Heart left ventricle (tissue), 16 donors: ENCODE measurements at regions not wholly inside any gene's neighbourhood (a gene's known extent, or its start where the extent isn't known, plus 50 kb on each side); places are given as distances from the start of the nearest gene placed in this dataset.
A peak's percentile ranks its signal among the peaks of the same experiment; 100 is the strongest.
"Not testable (repeated sequence)": the region's sequence is repeated elsewhere in the genome, so short reads cannot be mapped to it uniquely, and the experiment has no call there.

Source experiments
- ATAC-seq, 4 donors: fragments of 200-7000 bp; cut with Tn5 transposase; one replicate each; pipeline ENCODE4 v1.9.1; 2020 to 2022; ENCODE audit warnings: moderate library complexity in 4 of 4, mild to moderate bottlenecking in 3 of 4, moderate number of reproducible peaks in 1 of 4
- DNase-seq, 5 donors: peaks; one replicate each; pipeline ENCODE4 v3.0.0-alpha.2; 2020
- H3K27ac ChIP-seq, 12 donors: fragments of 200-600 bp; sonication (generic) in 4 of 12; one replicate each; pipeline versions ENCODE4 v1.5.0 to v1.8.0; 2016 to 2022; ENCODE audit warnings: mild to moderate bottlenecking in 2 of 12
- H3K27me3 ChIP-seq, 9 donors: fragments of 200-600 bp; sonication (generic) in 2 of 9; one replicate each; pipeline versions ENCODE4 v1.5.1 to v1.8.0; 2016 to 2022; ENCODE audit warnings: mild to moderate bottlenecking in 3 of 9
- H3K36me3 ChIP-seq, 9 donors: fragments of 200-600 bp; sonication (generic) in 2 of 9; one replicate each; pipeline versions ENCODE4 v1.5.0 to v1.8.0; 2018 to 2022; ENCODE audit warnings: mild to moderate bottlenecking in 2 of 9
- H3K4me1 ChIP-seq, 12 donors: fragments of 200-600 bp; sonication (generic) in 4 of 12; one replicate each; pipeline versions ENCODE4 v1.5.0 to v1.8.0; 2016 to 2022; ENCODE audit warnings: mild to moderate bottlenecking in 3 of 12
- H3K4me3 ChIP-seq, 12 donors: fragments of 200-600 bp; sonication (generic) in 4 of 12; one replicate each; pipeline versions ENCODE4 v1.5.0 to v1.8.0; 2017 to 2022; ENCODE audit warnings: mild to moderate bottlenecking in 9 of 12, moderate library complexity in 4 of 12
- H3K9me3 ChIP-seq, 12 donors: fragments of 200-600 bp; sonication (generic) in 4 of 12; one replicate each; pipeline versions ENCODE4 v1.5.0 to v1.8.0; 2016 to 2022; ENCODE audit warnings: mild to moderate bottlenecking in 1 of 12
- WGBS, 4 donors: extraction: QIAGEN DNeasy Blood & Tissue Kit in 2 of 4; methylation state at CpG; one replicate each; pipeline versions ENCODE4 v1.1.5 to v1.1.7; 2013 to 2018; 5-methylcytosine and 5-hydroxymethylcytosine counted together
- intact Hi-C, 10 donors: fragments of 100-400 bp; cut with DNase I; formaldehyde crosslinking; loops; one replicate each; pipeline versions ENCODE4 v1.11.1 to v1.14.2; 2022
- donor health status: ischemic (EF 13 %, LVEDD 7.1; RV severe dilation, severe dysfunction).
- donor health status: healthy with polysubstance abuse.
- donor health status: DM: no; HTN: yes; CAD: no.
- donor health status: DM: no; HTN: no; CAD: no.
- donor health status: ischemic (EF 25% LVEDD 6.9; RV normal size, moderate dysfunction).
- donor health status: ischemic (EF 25% LVEDD 5.7; RV mildly dilated, moderate dysfunction).
- donor health status: healthy.
- donor health status: DM: yes; HTN: yes; CAD: no.
- donor health status: ischemic (EF 35%, LVEDD 5.7; RV mildly dilated, moderate dysfunction).
- donor health status: nonischemic (EF 11% LVEDD 7.7; RV severe dilation, severe dysfunction).
- donor health status: DM: yes; HTN: yes; CAD: no.
- donor health status: PGD.
- donor health status: ischemic (EF 29% LVEDD 5.4; RV normal size, mild dysfunction).
- donor health status: nonischemic (EF 23%, LVEDD 6.1; RV moderate dilation, normal function).

GRCh38 chr21:9822093-9822820 is 699.1 kb upstream of the TPTE start:
- DNase-seq, H3K4me3 ChIP-seq, H3K4me1 ChIP-seq, H3K9me3 ChIP-seq, intact Hi-C loops, H3K27ac ChIP-seq, ATAC-seq, H3K36me3 ChIP-seq, H3K27me3 ChIP-seq: not testable (repeated sequence)
- 76 to 83% (median 80%) methylated on average over 6 to 49 of the region's 49 CpGs for WGBS, 4 donors

- WGBS, 4 donors = 79 to 88% (median 82%) methylated on average over 37 to 49 of the region's 65 CpGs
- not testable (repeated sequence) for ATAC-seq, H3K27me3 ChIP-seq
Observed at GRCh38 chr21:9823197-9824157, 697.9 kb upstream of the TPTE start.

GRCh38 chr21:9830801-9831200 is 690.6 kb upstream of the TPTE start:
- ATAC-seq, intact Hi-C loops: not testable (repeated sequence)
- 81% methylated on average over 15 of the region's 32 CpGs; no CpG with 5 or more reads in 3 of the 4 donors for WGBS, 4 donors

More at GRCh38 chr21:9823197-9824157, 697.9 kb upstream of the TPTE start:
- peak in 3 of 5 donors; percentile 47 to 76 (median 54) for DNase-seq
- H3K4me1 ChIP-seq, H3K27ac ChIP-seq, H3K36me3 ChIP-seq, H3K9me3 ChIP-seq, intact Hi-C loops, H3K4me3 ChIP-seq: not testable (repeated sequence)

GRCh38 chr21:9832751-9833150 is 688.6 kb upstream of the TPTE start:
- H3K36me3 ChIP-seq, intact Hi-C loops, ATAC-seq, DNase-seq, H3K4me1 ChIP-seq, H3K4me3 ChIP-seq, H3K27me3 ChIP-seq, H3K27ac ChIP-seq, H3K9me3 ChIP-seq: not testable (repeated sequence)
- 74 to 83% (median 78%) methylated on average over 16 to 18 of the region's 18 CpGs for WGBS, 4 donors

More at GRCh38 chr21:9830801-9831200, 690.6 kb upstream of the TPTE start:
- DNase-seq, H3K27ac ChIP-seq, H3K27me3 ChIP-seq, H3K4me1 ChIP-seq, H3K9me3 ChIP-seq, H3K36me3 ChIP-seq, H3K4me3 ChIP-seq: not testable (repeated sequence)

DNA sequence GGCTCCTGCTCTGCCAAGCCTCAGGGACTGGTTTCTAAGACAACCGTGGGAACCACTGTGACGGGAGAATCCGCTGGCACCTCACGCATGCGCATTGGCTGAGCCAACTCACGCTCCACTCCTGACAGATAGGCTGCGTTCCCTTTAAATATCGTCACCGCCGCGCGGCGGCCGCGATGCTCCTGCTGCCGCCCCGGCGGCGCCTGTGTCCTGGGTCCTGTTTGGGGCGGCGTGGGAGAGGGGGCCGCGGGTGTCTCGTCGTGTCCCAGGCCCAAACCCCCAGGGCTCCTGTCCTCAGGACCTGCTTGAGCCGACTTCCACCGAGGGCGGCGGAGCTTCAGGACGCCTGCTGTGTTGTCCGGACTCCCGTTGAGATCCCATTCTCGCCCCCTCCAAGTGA is 684.8 kb upstream of the TPTE start:
- H3K4me3 ChIP-seq, H3K36me3 ChIP-seq, H3K27me3 ChIP-seq, H3K4me1 ChIP-seq, DNase-seq, H3K27ac ChIP-seq, ATAC-seq, intact Hi-C loops: not testable (repeated sequence)
- WGBS, 4 donors = 72 to 76% (median 75%) methylated on average over 7 to 33 of the region's 33 CpGs; no CpG with 5 or more reads in 1 of the 4 donors
- peaks cover 0 to 26% (median 5%) of the 10 kb centered on the region in 12 donors for H3K9me3 ChIP-seq

DNA sequence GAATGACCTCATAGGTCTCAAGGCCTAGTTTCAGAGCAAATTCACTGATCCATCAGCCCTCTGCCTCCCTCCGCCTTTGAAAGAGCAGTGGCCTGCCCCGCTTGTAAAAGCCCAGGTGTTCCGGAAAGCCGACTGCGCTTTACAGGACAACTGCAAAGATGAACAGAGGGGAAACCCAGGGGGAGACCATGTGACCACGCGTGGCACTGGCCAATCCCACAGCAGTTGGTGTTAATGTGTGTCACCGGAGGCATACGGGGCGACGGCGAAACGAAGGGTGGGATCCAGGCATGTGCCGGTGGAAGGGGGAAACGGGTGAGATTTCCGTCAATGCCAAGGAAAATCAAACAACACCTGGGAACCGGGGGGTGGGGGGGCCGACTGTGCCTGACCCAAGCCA is 684.4 kb upstream of the TPTE start:
- DNase-seq, H3K27me3 ChIP-seq, intact Hi-C loops, H3K27ac ChIP-seq, H3K4me1 ChIP-seq, H3K4me3 ChIP-seq, H3K36me3 ChIP-seq, ATAC-seq: not testable (repeated sequence)
- 78 to 85% (median 80%) methylated on average over 16 to 18 of the region's 18 CpGs for WGBS, 4 donors
- peaks cover 0 to 30% (median 5%) of the 10 kb centered on the region in 12 donors for H3K9me3 ChIP-seq

DNA sequence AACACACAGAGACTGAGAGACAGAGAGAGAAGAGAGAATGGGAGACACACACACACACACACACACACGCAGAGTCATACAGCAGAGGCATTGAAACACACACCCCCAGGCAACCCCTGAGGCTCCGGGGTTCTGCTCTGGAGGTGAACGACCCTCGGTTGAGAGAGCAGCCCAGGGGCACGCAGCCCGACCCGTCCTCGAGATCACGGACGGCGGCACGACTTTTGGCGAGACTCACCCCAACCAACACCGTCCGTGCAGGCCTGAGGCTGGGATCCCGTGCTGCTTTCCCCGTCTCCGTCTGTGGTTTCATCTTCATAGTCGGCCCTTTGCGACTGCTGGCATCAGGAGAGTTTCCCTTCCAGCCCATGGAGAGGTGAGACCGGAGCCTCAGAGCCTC is 683.9 kb upstream of the TPTE start:
- H3K36me3 ChIP-seq, H3K27me3 ChIP-seq, H3K4me3 ChIP-seq, intact Hi-C loops, ATAC-seq, H3K27ac ChIP-seq, H3K4me1 ChIP-seq: not testable (repeated sequence)
- DNase-seq = peak in 1 of 5 donors; percentile 67
- H3K9me3 ChIP-seq = peaks cover 0 to 33% (median 5%) of the 10 kb centered on the region in 12 donors
- WGBS, 4 donors = 70 to 79% (median 76%) methylated on average over 18 to 21 of the region's 21 CpGs
